NB4 (cell line): ENCODE measurements at regions not wholly inside any gene's neighbourhood (a gene's known extent, or its start where the extent isn't known, plus 50 kb on each side); places are given as distances from the start of the nearest gene placed in this dataset.

Experiments
- MAX ChIP-seq: IDR thresholded peaks from 2 replicates; pipeline ENCODE4 v1.6.1; 2011; ENCODE audit warnings: low read depth, low read length
- POLR2A ChIP-seq: IDR thresholded peaks from 2 replicates; pipeline ENCODE4 v1.6.1; 2011; ENCODE audit warnings: mild to moderate bottlenecking; ENCODE audit not compliant: insufficient read length; ENCODE audit errors: extremely low read depth
- TF ChIP-seq, protein P1 (sequence below): IDR thresholded peaks from one replicate; pipeline ENCODE4 v1.5.1; 2012; ENCODE audit warnings: low read depth, low read length

DNA sequence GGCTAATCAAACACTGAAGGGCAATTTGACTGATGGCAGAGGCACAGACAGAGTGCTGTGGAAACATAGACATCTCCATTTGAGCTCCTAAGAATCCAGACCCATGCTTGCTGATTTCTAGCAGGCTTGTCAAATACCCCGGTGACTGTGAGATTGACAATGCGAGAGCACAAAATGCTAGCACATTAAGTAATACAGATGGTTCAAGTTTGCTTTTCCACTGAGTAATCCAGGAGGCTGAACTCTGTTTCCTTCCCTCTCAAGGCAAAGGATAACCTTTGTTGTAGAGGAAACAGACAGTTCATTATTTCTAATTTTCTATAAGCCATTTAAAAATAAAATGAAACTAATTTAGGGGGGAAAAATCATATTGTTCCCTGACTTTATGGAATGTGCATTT is 256.5 kb upstream of the CRY1 start:
- TF ChIP-seq, protein P1, sequence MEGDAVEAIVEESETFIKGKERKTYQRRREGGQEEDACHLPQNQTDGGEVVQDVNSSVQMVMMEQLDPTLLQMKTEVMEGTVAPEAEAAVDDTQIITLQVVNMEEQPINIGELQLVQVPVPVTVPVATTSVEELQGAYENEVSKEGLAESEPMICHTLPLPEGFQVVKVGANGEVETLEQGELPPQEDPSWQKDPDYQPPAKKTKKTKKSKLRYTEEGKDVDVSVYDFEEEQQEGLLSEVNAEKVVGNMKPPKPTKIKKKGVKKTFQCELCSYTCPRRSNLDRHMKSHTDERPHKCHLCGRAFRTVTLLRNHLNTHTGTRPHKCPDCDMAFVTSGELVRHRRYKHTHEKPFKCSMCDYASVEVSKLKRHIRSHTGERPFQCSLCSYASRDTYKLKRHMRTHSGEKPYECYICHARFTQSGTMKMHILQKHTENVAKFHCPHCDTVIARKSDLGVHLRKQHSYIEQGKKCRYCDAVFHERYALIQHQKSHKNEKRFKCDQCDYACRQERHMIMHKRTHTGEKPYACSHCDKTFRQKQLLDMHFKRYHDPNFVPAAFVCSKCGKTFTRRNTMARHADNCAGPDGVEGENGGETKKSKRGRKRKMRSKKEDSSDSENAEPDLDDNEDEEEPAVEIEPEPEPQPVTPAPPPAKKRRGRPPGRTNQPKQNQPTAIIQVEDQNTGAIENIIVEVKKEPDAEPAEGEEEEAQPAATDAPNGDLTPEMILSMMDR, result no peak
- TF ChIP-seq MAX (no peak), POLR2A (no peak)
